Retina (tissue), 1 donor: ENCODE measurements at regions not wholly inside any gene's neighbourhood (a gene's known extent, or its start where the extent isn't known, plus 50 kb on each side); places are given as distances from the start of the nearest gene placed in this dataset.

Experiments
- DNase-seq: peaks from one replicate; pipeline ENCODE4 v3.0.0-alpha.2; 2016

- DNase-seq: no peak
These were observed 1111.3 kb downstream of the TYW1 start for GRCh38 chr7:68107968-68108367.

DNA sequence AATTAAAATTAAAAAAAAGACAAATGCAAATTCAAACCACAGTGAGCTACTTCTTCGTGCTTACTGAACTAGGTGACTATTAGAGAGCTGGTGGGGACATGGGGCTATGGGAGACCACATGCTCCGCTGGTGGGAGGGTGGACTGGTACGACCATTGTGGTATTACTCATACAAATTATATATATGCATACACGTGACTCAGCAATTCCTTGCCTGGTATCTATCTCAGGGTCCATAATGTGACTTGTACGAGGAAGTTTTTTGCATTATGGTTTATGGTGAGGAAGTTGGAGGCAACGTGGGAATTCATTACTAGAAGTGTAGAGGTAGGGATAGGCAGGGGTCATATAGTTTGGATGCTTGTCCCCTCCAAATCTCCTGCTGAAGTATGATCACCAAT is 1112.7 kb downstream of the TYW1 start:
- no peak for DNase-seq

GRCh38 chr7:68119411-68119810 is 1122.8 kb downstream of the TYW1 start:
- DNase-seq: no peak

GRCh38 chr7:68121056-68121455 is 1124.4 kb downstream of the TYW1 start:
- no peak for DNase-seq

DNA sequence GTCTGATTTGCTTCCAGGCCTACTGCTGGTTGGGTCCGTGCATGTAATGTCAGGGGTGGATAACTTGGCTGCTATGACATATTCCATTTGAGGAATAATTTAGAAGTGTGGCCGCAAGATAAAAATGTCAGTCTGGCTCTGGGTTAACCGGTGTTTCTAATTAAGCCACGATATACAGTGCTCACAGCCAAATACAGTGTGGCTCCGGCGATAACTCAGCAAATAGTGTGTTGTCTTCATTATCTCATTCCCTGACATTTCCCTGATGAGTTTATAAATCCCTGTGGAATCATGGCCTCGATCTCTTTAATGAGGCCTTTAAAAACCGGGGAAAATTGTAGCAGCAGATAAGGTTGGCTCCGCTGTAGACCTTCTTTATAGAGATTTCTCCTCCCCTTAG is 1125.0 kb downstream of the TYW1 start:
- DNase-seq: no peak

- DNase-seq: no peak
These were observed 1126.2 kb downstream of the TYW1 start for GRCh38 chr7:68122801-68123200.

GRCh38 chr7:68125168-68125567 is 1128.5 kb downstream of the TYW1 start:
- no peak for DNase-seq

DNA sequence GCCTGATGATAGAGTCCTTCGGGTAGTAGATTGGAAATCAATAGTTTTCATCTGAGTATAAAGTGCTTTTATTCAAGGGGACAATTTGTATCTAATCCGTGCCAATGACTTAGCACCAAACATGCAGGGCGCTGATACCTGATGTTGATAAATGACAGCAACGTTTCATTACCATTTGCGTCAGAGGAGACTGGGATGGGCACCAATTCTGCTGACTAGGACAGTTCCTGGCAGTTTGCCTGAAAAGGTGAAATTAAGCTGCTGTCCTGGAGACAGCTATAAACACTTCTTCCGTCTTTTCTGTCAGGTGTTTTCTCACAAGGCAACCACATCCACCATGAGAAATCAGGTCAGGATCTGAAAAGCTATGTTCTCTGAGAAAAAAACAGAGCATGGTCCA is 1136.4 kb downstream of the TYW1 start:
- no peak for DNase-seq

GRCh38 chr7:68143345-68143744 is 1146.7 kb downstream of the TYW1 start:
- no peak for DNase-seq

DNA sequence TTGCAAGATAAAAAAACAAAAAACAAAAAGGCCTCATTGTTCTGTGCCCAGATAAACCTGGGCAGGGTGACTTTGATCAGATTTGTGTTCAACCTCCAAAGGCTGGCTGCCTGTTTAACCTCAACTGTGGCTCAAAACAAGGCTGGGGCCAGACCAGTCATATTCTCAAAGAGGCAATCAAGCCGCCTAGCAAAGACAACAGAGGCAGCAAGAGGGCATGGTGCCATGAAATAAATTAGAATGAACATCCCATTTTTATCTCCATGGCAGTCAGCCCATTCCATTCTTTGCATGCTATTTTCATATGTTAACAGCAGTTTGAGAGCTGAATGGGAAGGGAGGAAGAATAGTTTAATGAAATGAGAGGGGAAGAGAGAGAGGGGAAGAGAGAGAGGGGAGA is 1150.3 kb downstream of the TYW1 start:
- no peak for DNase-seq

DNA sequence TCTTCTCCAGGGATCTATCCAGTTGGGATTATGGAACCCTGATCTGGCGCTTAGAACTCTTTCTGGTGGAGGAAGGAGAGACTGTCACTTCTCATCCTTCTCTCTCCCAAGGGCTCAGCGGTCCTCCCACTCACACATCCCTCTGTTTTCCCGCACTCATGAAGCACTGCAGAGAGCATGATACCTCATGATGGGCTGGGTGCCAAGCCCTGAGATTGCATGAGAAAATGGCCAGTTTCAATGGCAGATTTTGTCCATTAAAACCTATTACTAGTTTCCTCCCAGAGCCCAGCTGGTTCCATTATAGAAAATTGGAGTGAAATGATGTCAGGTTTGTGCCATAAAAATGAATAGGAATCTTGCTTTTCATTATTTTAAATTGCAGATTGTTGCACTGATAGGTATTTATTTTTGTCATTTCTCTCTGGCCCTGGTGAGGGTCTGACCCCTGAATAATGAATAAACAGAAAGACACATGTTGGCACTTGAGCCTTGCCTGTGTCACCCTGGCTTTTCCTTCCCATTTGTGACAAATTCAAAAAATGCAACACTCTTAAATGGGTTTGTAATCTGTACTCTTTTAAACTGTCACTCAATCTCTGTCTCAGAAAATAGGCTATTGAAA is 1151.1 kb downstream of the TYW1 start:
- no peak for DNase-seq

- DNase-seq: no peak
These were observed 1151.8 kb downstream of the TYW1 start for GRCh38 chr7:68148440-68148839.

DNA sequence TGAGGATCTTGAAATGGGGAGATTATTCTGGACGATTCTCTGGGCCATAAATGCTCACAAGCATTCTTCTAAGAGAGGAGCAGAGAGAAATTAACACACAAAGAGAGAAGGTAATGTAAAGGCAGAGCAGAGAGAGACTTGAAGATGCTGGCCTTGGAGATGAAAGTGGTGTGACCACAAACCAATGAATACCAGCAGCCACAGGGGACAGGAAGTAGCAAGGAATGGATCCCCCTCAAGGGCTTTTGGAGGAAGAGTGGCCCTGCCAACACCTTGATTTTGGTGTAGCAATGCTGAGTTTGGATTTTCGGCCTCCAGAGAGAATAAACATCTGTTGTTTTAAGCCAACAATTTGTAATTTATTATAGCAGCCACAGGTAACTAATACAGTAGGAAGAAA is 1155.6 kb downstream of the TYW1 start:
- no peak for DNase-seq

DNA sequence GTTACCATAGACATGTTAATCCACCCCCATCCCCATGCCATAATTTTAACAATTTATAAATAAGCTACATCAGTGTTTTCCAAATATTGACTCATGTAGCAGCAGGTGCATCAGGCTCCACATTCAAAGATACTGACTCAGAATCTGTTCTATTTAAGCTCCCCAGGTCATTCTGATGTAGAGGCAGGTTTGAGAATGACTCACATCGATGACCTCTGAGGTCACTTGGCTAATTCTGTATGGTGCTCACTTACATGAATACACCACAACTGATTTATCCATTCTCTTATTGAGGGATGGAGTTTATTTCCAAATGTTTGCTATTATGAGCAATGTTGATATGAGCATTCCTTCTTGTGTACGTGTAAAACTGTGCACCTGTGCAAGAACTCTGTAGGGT is 1159.0 kb downstream of the TYW1 start:
- DNase-seq: no peak

- no peak for DNase-seq
These were observed 1162.2 kb downstream of the TYW1 start for GRCh38 chr7:68158686-68159295.

DNA sequence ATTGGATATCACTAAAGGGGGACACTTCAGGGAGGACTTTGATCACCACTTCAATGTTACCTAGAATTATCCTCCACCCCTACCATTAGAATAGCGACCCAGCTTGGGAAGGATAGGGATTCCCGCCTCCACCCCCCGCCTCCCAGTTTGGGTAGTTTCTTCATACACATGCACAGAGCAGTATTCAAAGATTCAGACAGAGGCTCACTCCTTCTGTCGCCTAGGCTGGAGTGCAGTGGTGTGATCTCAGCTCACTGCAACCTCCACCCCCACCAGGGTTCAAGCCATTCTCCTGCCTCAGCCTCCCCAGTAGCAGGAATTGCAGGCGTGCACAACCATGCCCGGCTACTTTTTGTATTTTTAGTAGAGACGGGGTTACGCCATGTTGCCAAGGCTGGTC is 1166.1 kb downstream of the TYW1 start:
- DNase-seq: no peak

DNA sequence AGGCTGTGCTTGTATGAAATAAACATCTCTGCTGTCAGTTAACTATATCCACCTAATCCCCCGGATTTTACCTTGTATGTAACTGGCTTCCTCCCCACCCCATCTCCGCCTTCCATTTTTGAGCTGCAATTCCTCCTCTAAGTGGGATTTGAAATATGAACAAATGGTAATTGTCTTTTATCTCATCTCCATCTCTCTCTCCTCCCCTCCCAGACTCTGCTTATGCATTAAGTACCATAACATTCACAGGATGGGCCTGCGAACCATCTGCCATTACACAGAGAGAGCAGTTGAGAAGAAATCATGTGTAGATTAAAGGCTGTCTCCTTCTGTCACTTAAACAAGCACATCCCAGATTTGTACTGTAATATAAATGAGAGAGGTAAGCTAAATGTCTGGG is 1169.9 kb downstream of the TYW1 start:
- peak; percentile 17 for DNase-seq

DNA sequence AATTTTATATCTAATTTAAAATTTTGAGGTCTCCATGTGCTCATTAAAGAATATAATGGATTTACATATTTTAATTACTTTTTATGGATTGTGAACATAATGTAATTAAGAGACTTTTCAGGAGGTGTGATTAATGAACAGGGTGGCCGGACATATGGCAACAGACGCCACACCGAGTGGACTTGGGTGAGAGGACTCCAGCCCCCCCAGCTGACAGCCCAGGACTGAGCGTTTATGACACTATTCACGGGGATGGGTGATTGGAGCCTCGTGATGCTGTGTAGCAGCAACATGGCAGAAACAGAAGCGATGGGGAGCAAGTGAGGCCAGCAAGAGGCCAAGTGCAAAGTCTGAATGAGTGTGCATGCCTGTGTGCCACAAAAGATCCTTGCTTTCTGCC is 1176.9 kb downstream of the TYW1 start:
- no peak for DNase-seq

GRCh38 chr7:68176974-68177373 is 1180.3 kb downstream of the TYW1 start:
- DNase-seq: peak; percentile 81

- no peak for DNase-seq
These were observed 1184.1 kb downstream of the TYW1 start for GRCh38 chr7:68180761-68181160.

DNA sequence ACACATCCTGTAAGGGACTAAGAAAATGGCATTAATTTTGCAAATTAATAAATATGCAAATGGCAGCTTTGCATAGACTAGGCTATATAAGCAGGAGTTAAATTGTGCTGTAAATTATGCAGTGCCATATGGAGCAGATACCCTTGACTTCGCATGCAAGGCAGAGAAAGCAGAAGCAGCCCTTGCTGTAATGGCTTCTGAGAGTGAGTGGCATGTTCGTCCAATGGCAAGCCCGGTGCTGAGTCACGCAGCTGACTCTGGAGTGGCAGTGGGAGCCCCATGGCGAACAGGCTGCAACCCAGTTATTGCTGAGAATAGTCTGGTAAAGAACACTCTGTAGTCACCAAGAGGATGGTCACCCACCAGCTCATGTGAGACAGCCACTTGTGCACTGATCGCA is 1186.5 kb downstream of the TYW1 start:
- DNase-seq: no peak

GRCh38 chr7:68185631-68186456 is 1189.2 kb downstream of the TYW1 start:
- DNase-seq: peak; percentile 43

DNA sequence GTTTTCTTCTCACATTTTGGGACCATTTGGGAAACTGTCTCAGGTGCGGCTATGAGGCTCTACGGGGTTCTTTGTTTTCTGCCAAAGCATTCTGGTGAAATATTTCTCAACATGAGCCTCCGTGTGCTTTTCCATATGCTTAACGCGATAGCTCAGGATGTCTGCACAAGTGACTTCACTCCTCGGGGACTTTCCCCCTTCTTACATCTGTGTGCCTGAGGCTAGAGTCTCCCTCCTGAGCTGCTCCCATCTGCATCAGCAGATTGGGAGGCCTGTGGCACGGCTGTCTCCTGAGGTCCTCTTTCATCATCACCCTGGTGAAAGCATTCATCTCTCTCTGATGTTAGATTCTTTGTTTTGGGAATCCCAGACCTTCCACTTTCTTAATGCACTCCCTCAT is 1190.9 kb downstream of the TYW1 start:
- DNase-seq: peak; percentile 6

DNA sequence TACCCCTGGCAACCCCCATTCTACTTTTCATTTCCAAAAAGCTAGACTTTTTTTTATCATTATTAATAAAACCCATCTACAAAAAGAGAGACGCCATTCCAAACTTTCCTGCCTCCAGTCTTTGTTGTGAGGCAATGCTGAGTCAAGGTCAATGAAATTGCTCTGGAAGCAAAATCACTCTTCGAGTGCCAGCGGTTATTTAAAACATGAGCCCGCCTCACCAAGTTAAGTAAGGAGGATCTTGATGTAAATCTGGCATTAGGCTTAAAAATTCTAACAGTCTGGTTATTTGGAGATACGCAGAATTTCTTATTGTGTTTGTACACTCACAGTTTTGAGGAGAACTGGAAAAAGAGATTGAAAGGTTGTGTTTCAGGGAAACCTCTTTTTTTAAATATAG is 1196.3 kb downstream of the TYW1 start:
- DNase-seq: no peak
